H1 (cell line): ENCODE measurements at regions not wholly inside any gene's neighbourhood (a gene's known extent, or its start where the extent isn't known, plus 50 kb on each side); places are given as distances from the start of the nearest gene placed in this dataset.

Source experiments
- CTCF ChIA-PET: fragments of 300-600 bp; sonication (Branson Sonifier 250); formaldehyde crosslinking; loops from one replicate; lab custom pipeline; 2021; ENCODE audit not compliant: partially characterized antibody; lab: Charles Lee
- POLR2A ChIA-PET: fragments of 300-600 bp; sonication (Branson Sonifier 250); formaldehyde crosslinking; loops from one replicate; lab custom pipeline; 2021; ENCODE audit warnings: inconsistent platforms; ENCODE audit not compliant: partially characterized antibody; lab: Charles Lee
- DNase-seq, 2 experiments: peaks; one replicate each; pipeline versions ENCODE4 v3.0.0 to v3.0.0-alpha.2; 2010 to 2022; ENCODE audit warnings: low spot score in 2 of 2, low read depth in 1 of 2, mixed read lengths in 1 of 2
- FAIRE-seq: peaks from 2 replicates; lab custom pipeline; 2011; peaks lifted over from hg19 to GRCh38; lab: Jason Lieb, UNC
- H2AFZ ChIP-seq: 2 replicates; pipeline ENCODE4 v1.8.1; 2012; ENCODE audit warnings: low read length, inconsistent platforms
- H2AK5ac ChIP-seq: 2 replicates; pipeline ENCODE4 v1.6.1; 2013; ENCODE audit warnings: low read depth, low read length
- H2BK120ac ChIP-seq: replicated peaks from 2 replicates; pipeline ENCODE3; 2013; ENCODE audit warnings: low read depth, low read length, inconsistent platforms
- H2BK12ac ChIP-seq: 2 replicates; pipeline ENCODE4 v1.6.1; 2013; ENCODE audit warnings: low read depth, low read length
- H2BK15ac ChIP-seq: 2 replicates; pipeline ENCODE4 v1.6.1; 2013; ENCODE audit warnings: low read length
- H2BK20ac ChIP-seq: 2 replicates; pipeline ENCODE4 v1.6.1; 2013; ENCODE audit warnings: low read length
- H2BK5ac ChIP-seq: 2 replicates; pipeline ENCODE4 v1.6.1; 2013; ENCODE audit warnings: low read depth, low read length
- H3K14ac ChIP-seq: 2 replicates; pipeline ENCODE4 v1.6.1; 2013; ENCODE audit warnings: inconsistent platforms; ENCODE audit not compliant: insufficient read length
- H3K18ac ChIP-seq: 2 replicates; pipeline ENCODE4 v1.6.1; 2013; ENCODE audit warnings: low read length; ENCODE audit errors: extremely low read depth
- H3K23ac ChIP-seq: 2 replicates; pipeline ENCODE4 v1.6.1; 2013; ENCODE audit warnings: inconsistent platforms; ENCODE audit not compliant: insufficient read length
- H3K23me2 ChIP-seq: 2 replicates; pipeline ENCODE4 v1.6.1; 2013; ENCODE audit warnings: low read depth, low read length
- H3K27ac ChIP-seq: 2 replicates; pipeline ENCODE4 v1.6.1; 2011; ENCODE audit warnings: low read depth, low read length, inconsistent platforms
- H3K27me3 ChIP-seq, 4 experiments: replicated peaks in 1 of 4; 1 replicate in 1 of 4; 2 replicates in 3 of 4; pipeline versions ENCODE4 v1.6.1 to v1.8.1; 2011 to 2013; ENCODE audit warnings: low read length in 3 of 4, mild to moderate bottlenecking in 3 of 4, inconsistent platforms in 2 of 4, mixed read lengths in 2 of 4, moderate library complexity in 1 of 4; ENCODE audit not compliant: control insufficient read depth in 3 of 4, insufficient read depth in 3 of 4; ENCODE audit errors: extremely low read depth in 1 of 4
- H3K36me3 ChIP-seq, 4 experiments: 2 replicates each; pipeline versions ENCODE4 v1.6.1 to v1.8.1; 2011 to 2013; ENCODE audit warnings: mild to moderate bottlenecking in 4 of 4, low read length in 3 of 4, moderate library complexity in 2 of 4, control low read depth in 1 of 4, inconsistent platforms in 1 of 4; ENCODE audit not compliant: insufficient read depth in 4 of 4, control insufficient read depth in 2 of 4
- H3K4ac ChIP-seq: replicated peaks from 2 replicates; pipeline ENCODE3; 2013; ENCODE audit warnings: low read length, low read depth, mixed read lengths, inconsistent platforms; ENCODE audit not compliant: insufficient read length
- H3K4me1 ChIP-seq, 4 experiments: replicated peaks in 1 of 4; 1 replicate in 1 of 4; 2 replicates in 3 of 4; pipeline versions ENCODE4 v1.6.1 to v1.8.1; 2011 to 2013; ENCODE audit warnings: low read length in 3 of 4, inconsistent platforms in 2 of 4, mixed read lengths in 1 of 4; ENCODE audit not compliant: insufficient read depth in 4 of 4, control insufficient read depth in 3 of 4
- H3K4me2 ChIP-seq, 2 experiments: 2 replicates each; pipeline versions ENCODE4 v1.6.1 to v1.8.1; 2011 to 2013; ENCODE audit warnings: low read depth in 2 of 2, low read length in 2 of 2, control low read depth in 1 of 2, inconsistent platforms in 1 of 2, mild to moderate bottlenecking in 1 of 2; ENCODE audit not compliant: insufficient read depth in 1 of 2
- H3K4me3 ChIP-seq, 4 experiments: fragments of 200-600, 300-600 bp in 1 of 4; sonication (generic), shearing (Covaris generic), sonication (Bioruptor Twin) in 1 of 4; 2 replicates each; pipeline versions ENCODE4 v1.5.1 to v1.8.1; 2011 to 2016; ENCODE audit warnings: low read length in 4 of 4, low read depth in 3 of 4, control low read depth in 2 of 4, inconsistent platforms in 2 of 4, mild to moderate bottlenecking in 2 of 4, mixed read lengths in 1 of 4, moderate library complexity in 1 of 4; ENCODE audit not compliant: insufficient read depth in 2 of 4; ENCODE audit errors: extremely low read depth in 1 of 4
- H3K56ac ChIP-seq: replicated peaks from 2 replicates; pipeline ENCODE3; 2013; ENCODE audit warnings: low read depth, mild to moderate bottlenecking, mixed read lengths, low read length, inconsistent platforms; ENCODE audit not compliant: insufficient read length
- H3K79me1 ChIP-seq: 2 replicates; pipeline ENCODE4 v1.6.1; 2013; ENCODE audit warnings: low read depth, low read length, control low read depth
- H3K79me2 ChIP-seq, 2 experiments: 2 replicates each; pipeline versions ENCODE4 v1.6.1 to v1.8.1; 2012 to 2013; ENCODE audit warnings: low read length in 2 of 2, mild to moderate bottlenecking in 2 of 2, inconsistent platforms in 1 of 2; ENCODE audit not compliant: insufficient read depth in 2 of 2, control insufficient read depth in 1 of 2
- H3K9ac ChIP-seq, 4 experiments: replicated peaks in 1 of 4; 1 replicate in 1 of 4; 2 replicates in 3 of 4; pipeline versions ENCODE4 v1.6.1 to v1.8.1; 2011 to 2013; ENCODE audit warnings: low read depth in 3 of 4, low read length in 3 of 4, control low read depth in 2 of 4, mild to moderate bottlenecking in 2 of 4, moderate library complexity in 2 of 4, inconsistent platforms in 1 of 4; ENCODE audit errors: extremely low read depth in 1 of 4
- H3K9me3 ChIP-seq, 2 experiments: 2 replicates each; pipeline versions ENCODE4 v1.6.1 to v1.8.1; 2012 to 2013; ENCODE audit warnings: mild to moderate bottlenecking in 2 of 2, moderate library complexity in 2 of 2, control low read depth in 1 of 2, inconsistent platforms in 1 of 2, low read depth in 1 of 2, low read length in 1 of 2, mixed read lengths in 1 of 2; ENCODE audit not compliant: insufficient read depth in 2 of 2
- H4K20me1 ChIP-seq, 2 experiments: replicated peaks in 1 of 2; 2 replicates each; pipeline versions ENCODE3 to v1.8.1; 2011 to 2013; ENCODE audit warnings: inconsistent platforms in 2 of 2, low read length in 2 of 2, mild to moderate bottlenecking in 1 of 2; ENCODE audit not compliant: insufficient read depth in 2 of 2, control insufficient read depth in 1 of 2
- H4K5ac ChIP-seq: 2 replicates; pipeline ENCODE4 v1.6.1; 2013; ENCODE audit warnings: low read length, low read depth, mixed read lengths, inconsistent platforms; ENCODE audit not compliant: insufficient read length
- H4K8ac ChIP-seq: 2 replicates; pipeline ENCODE4 v1.8.0; 2013; ENCODE audit warnings: mild to moderate bottlenecking, moderate library complexity, low read length, inconsistent platforms; ENCODE audit not compliant: insufficient read depth; ENCODE audit errors: extremely low read depth
- H4K91ac ChIP-seq: replicated peaks from 2 replicates; pipeline ENCODE3; 2013; ENCODE audit warnings: low read length, mixed read lengths, inconsistent platforms; ENCODE audit not compliant: insufficient read length
- E2F6 ChIP-seq: IDR thresholded peaks from 2 replicates; pipeline ENCODE4 v1.6.1; 2012; ENCODE audit warnings: inconsistent platforms
- RXRA ChIP-seq: IDR thresholded peaks from 2 replicates; pipeline ENCODE4 v1.6.1; 2011; ENCODE audit warnings: low read depth, mild to moderate bottlenecking, low read length, moderate library complexity; ENCODE audit not compliant: insufficient read depth
- WGBS, 2 experiments: shearing (Covaris generic) in 1 of 2; methylation state at CpG; one replicate each; pipeline versions ENCODE4 v1.1.6 to v1.1.7; 2013 to 2015; ENCODE audit warnings: low lambda C conversion rate in 2 of 2, mixed read lengths in 2 of 2, inconsistent platforms in 1 of 2, low coverage in 1 of 2, missing lambda C conversion rate in 1 of 2; ENCODE audit not compliant: insufficient replicate concordance in 2 of 2, insufficient coverage in 1 of 2, insufficient read length in 1 of 2; ENCODE audit errors: extremely low coverage in 1 of 2, missing lambda C conversion rate in 1 of 2; 5-methylcytosine and 5-hydroxymethylcytosine counted together

DNA sequence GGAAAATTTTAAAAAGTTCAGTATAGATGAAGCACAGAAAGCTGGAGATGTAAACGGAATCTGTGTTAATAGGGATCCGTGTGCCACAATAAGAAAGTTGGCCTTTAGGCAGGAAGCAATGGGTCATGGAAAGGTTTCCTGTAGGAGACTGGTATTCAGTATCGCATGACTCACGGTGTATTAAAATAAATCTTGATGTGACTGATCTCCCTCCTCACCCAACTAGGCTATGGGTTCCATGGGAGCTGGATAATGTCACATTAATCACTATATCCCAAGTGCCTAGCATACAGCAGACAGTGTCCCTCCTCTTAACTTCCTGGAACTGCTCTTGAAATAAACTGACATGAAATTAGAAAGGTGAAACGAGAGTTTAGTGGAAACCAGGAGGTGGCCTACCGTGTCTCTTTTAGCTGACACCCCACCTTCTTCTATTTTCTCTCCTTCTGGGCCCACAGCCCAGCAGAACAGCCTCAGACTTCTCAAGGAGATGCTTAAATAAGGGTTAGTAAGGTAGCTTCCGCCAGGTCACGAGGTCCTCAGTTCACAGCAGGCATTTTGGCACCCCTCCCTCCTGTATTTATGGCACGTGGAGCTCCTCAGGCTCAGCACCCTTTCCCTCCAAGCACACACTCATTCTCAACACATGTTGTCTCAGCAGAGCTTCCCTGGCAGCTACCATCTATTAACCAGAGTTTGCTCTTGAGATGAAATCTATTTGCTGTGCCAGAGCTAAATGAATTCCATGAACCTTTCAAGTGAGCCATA lies 118.8 kb downstream of the NXPE2 start:
- WGBS, 2 experiments = 81% methylated on average over 9 of the region's 9 CpGs; no CpG with 5 or more reads in 1 of the 2 experiments

More for the DNA sequence above, 118.8 kb downstream of the NXPE2 start:
- FAIRE-seq (no peak), DNase-seq (no peak)
- Histone ChIP-seq H2AFZ (no peak overlapping the region), H3K4me1 (peaks cover 0 to 4% (median 2%) of the 10 kb centered on the region in 4 experiments; a peak in 5 of 7 replicates), H2BK12ac (no peak overlapping the region), H3K23ac (no peak overlapping the region), H3K27me3 (no peaks in the 10 kb centered on the region), H3K36me3 (no peaks in the 10 kb centered on the region), H3K4me3 (no peak overlapping the region), H3K4ac (no peak overlapping the region), H2BK5ac (no peak overlapping the region), H3K56ac (no peak overlapping the region), H4K5ac (no peak overlapping the region), H2BK20ac (no peak overlapping the region), H4K91ac (no peak overlapping the region), H3K4me2 (no peak overlapping the region), H4K20me1 (no peaks in the 10 kb centered on the region), H3K18ac (no peak overlapping the region), H2BK15ac (no peak overlapping the region), H3K79me1 (no peaks in the 10 kb centered on the region), H4K8ac (no peak overlapping the region), H2BK120ac (no peak overlapping the region), H3K14ac (no peak overlapping the region), H3K79me2 (no peaks in the 10 kb centered on the region), H3K23me2 (no peaks in the 10 kb centered on the region), H3K9me3 (no peaks in the 10 kb centered on the region), H2AK5ac (no peak overlapping the region), H3K9ac (no peak overlapping the region), H3K27ac (no peak overlapping the region)
- POLR2A ChIA-PET = interaction anchor here (0.6 kb wide), 1 partner anchor 36 kb away, joined by 3 read pairs; no protein-coding TSS in a partner anchor
- TF ChIP-seq RXRA = no peak
- TF ChIP-seq E2F6 = 0 out of 2 replicates have a peak, but pooled peaks have one; percentile 19
- CTCF ChIA-PET = interaction anchor here (0.6 to 2.5 kb wide), 6 partner anchors 11 to 113 kb away, joined by 3 to 9 read pairs (median 5); no protein-coding TSS in a partner anchor
